ENCODE measurements at regions not wholly inside any gene's neighbourhood (a gene's known extent, or its start where the extent isn't known, plus 50 kb on each side); places are given as distances from the start of the nearest gene placed in this dataset.

DNA sequence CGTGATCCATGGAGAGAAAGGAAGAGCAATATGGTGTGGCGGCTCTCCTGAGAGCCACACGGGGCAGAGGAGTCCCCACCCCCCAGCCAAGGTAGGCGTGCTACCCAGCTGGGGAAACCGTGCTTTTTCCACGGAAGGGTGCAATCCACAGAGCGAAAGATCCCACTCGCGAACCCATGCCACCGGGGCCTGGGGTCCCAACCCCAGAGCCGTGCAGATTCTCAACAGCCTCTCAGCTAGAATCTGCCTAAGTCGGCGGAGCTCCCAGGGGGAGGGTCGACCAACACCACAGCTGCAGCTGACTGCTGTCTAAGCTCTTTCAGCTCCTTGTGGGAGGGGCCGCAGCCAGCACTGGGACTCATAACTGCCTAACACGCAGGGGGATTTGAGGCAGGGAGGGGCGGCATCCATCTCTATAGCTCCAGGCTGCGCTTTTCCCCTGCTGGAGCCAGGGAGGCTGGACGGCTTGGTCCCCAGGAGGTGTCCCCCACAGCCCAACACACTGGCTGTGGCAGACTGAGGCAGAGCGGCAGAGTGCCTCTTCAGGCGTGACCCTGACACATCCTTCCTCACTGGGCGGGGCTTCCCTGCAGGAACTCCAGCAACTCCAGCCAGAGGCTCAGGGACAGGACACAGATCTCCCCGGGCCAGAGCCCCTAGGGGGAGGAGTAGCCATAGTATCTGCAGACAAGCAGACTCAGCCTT lies 107.6 kb upstream of the ZBTB20 start:
- DNase-seq = no peak

- no peak for DNase-seq
Observed at GRCh38 chr3:115255197-115255585, 108.1 kb upstream of the ZBTB20 start.

GRCh38 chr3:115270849-115271248 lies 123.8 kb upstream of the ZBTB20 start:
- no peak for DNase-seq

DNA sequence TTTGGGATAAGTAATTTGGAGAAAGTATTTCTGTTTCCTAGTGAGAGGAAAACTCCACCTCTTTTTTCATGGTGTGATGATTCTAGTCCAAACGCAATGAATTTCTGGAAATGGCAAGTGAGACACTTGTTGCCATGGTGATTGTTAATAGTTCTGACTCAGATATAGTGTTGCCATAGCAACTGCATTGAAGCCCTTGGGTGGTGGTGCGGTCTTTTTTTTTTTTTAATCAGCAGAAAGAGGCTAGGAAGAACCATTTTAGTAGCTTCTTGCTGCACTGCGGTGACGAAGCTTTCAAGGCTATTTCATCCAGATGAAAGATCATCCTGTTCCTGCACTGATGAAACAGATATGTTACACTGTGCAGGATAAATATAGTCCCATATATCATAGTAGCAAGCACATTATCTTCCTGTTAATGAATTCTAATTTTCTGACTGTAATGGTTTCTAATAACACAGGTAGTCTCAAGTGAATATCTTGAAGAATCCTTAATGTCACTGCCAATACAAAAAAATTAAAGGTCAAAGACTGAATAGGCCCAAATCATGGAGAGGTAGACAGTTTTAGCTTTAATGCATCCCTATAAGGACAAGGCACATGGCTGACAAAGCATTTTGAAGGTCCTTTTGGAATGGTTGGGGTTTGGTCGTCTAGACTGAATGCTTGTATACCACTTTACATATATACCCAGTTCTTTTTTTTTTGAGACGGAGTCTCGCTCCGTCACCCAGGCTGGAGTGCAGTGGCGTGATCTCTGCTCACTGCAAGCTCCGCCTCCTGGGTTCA lies 125.1 kb upstream of the ZBTB20 start:
- DNase-seq = peak; percentile 44

DNA sequence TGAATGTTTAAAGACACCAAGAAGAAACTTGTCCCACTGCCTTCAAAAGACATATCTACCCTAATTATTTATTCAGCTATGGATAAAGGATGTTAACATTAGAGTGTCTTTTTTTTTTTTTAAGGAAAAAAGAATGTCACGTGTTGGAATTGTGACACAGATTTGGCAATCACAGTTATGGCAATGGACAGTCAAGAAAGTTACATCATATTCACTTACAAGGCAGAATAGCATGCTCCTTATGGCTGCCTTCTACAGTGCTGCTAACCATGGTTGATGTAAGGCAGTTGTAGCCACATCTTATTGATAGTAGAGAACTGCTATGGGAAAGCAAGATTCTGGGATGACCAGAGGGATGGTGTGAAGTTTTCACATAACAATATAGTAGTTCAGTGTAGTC lies 128.8 kb upstream of the ZBTB20 start:
- no peak for DNase-seq

DNA sequence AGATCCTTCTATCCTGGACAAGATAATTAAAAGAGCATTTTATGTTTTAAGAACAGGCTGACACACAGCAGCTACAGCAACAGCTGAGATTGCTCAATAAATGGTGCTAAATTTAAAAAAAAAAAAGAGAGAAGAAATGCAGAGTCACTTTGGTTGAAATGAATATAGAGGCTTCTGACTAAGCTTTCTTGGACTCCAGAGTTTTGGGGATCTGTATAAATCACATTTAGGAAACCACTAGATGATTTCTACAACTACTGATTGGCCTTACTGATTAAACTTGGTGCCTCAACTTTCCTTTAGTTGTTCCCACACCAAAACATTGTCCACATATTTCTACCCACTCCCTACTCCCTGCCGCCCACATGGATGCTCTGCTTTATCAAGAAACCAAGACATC lies 132.9 kb upstream of the ZBTB20 start:
- no peak for DNase-seq

DNA sequence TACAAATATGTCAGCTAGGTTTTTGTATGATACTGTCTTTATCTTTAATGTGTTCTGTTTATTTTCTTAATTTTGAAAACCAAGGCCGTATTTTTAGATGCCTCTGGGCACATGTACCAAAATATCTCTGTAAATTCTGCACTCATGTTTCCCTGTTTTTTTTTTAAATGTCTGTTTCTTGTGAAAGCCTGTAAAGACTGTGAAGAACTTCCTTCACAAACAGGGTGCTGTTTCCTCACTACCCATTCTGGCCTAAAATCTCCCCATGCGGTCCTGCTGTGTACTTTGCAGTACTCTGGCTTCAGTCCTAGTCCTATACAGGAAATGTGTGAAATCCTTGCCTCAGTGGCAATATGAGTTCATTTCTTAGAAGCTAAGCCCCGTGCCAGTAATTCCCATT lies 133.4 kb upstream of the ZBTB20 start:
- DNase-seq = no peak

DNA sequence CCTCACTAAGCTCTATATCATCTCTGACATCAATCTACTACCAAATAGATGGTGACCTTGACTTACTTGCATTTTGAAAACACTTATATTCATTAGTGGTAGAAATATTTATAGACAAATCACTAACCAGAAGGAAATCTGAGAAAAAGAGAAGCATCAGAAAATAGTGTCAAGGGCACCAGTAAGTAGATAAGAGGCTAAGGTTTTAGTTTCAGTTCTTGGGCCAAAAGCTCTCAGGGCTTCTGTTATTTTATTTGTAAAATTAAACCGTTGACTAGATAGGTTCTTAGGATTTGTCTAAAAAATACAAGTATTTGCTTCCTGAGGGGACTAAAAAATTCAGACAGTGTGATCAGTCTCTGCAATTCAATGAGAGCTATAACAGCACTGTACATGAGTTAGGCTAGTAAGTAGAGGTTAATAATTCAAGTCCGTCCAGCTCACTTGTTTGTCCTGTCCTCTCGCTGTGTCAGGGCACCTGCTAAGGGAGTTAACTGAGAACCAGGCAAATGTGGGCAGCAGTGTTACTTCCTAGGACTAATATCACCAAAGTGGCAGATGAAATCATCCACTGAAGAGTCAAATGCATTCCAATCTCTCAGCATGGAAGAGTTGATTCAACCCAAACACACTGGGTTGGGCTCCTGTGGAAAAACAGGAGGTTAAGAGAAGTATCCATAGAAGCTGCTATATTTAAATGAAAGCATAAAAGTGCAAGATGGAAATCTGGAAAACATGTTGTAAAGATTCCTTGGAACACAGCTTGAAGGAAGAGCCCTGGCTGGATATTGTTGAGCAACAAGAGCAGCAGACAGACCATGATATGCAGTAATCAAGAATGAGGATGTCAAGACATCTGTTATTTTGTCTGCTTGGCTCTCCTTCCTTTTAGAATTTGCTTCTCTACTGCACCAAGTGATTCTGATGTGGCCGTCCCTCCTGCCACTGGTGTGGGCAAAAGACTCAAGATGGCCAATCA lies 134.9 kb upstream of the ZBTB20 start:
- no peak for DNase-seq

- DNase-seq = no peak
Observed at GRCh38 chr3:115284980-115285379, 137.9 kb upstream of the ZBTB20 start.

- no peak for DNase-seq
Observed at GRCh38 chr3:115286529-115287197, 139.6 kb upstream of the ZBTB20 start.

DNA sequence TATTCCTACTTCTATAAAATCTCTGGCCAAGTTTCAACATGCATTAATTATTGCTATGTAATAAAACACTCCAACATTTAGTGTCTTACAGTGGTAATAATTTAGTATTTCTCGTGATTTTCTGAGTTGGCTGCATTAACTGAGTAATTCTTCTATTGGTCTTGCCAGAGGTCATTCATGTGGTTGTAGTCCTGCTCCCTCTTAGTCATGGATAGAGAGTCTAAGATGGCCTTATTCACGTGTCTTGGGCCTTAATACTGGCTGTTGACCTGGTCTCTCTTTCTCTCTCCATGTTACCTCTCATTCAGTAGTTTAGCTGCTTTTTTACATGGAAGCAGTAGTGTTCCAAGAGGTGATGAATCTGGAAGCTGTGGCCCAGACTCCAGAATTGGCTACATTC lies 140.1 kb upstream of the ZBTB20 start:
- DNase-seq = no peak

DNA sequence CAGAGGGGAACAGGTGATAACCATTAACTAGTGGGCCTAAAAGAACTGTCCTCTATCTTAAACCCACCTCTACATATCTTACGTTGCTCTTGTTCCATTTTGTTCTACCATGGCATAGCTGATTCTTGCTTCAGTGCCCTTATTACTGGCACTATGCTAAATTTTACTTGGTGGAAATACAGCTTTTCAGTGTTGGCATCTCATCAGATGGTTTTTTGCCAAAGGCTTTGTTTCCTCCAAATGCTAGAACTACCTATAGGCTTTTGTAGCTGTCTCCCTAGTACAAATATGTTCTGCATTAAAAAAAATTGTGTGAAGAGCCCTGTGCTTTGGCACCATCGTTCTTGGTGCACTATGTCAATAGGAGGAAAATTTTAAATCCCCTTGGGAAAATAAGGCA lies 145.0 kb upstream of the ZBTB20 start:
- DNase-seq = no peak

- no peak for DNase-seq
Observed at GRCh38 chr3:115292677-115293165, 145.6 kb upstream of the ZBTB20 start.

GRCh38 chr3:115293321-115293720 lies 146.2 kb upstream of the ZBTB20 start:
- no peak for DNase-seq

DNA sequence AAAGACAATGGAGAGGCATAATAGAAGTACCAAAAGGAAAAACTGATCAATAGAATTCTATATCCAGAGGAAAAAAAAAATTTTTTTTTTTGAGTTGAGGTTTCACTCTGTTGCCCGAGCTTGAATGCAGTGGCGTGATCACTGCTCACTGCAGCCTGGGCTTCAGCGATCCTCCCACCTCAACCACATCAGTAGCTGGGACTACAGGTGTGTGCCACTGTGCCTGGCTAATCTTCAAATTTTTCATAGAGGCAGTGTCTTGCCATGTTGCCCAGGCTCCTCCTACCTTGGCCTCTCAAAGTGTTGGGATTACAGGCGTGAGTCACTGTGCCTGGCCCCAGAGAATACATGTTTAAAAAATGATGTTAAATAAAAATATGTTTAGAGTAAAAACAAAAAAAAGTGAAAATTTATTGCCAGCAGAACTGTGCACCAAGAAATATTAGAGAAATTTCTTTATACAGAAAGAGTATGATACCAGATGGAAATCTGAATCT lies 154.3 kb upstream of the ZBTB20 start:
- no peak for DNase-seq

DNA sequence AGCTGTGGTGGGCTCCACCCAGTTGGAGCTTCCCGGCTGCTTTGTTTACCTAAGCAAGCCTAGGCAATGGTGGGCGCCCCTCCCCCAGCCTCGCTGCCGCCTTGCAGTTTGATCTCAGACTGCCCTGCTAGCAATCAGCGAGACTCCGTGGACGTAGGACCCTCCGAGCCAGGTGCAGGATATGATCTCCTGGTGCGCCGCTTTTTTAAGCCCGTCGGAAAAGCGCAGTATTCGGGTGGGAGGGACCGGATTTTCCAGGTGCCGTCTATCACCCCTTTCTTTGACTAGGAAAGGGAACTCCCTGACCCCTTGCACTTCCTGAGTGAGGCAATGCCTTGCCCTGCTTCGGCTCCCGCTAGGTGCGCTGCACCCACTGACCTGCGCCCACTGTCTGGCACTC lies 170.9 kb upstream of the ZBTB20 start:
- peak; percentile 53 for DNase-seq

DNA sequence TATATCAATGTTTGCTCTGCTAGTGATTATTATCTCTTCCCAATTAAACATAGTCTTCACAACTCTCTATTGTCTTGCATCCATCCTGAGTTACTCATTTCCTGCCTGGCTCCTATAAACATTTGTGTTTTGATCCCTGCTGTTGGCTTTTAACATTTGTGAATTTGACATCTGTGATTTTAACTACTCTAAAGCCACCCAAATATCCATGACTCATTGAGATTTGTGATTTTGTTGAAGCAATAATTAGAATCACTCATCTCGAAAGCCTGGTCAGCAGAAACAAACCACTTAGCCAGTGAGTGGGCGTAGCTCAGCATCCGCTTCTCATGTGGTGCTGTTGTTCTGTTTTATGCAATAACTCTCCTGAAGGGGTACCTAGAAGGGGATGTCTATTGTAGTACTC lies 174.3 kb upstream of the ZBTB20 start:
- peak; percentile 22 for DNase-seq

- no peak for DNase-seq
Observed at GRCh38 chr3:115322901-115323300, 175.8 kb upstream of the ZBTB20 start.

- DNase-seq = no peak
Observed at GRCh38 chr3:115323380-115323779, 176.3 kb upstream of the ZBTB20 start.

DNA sequence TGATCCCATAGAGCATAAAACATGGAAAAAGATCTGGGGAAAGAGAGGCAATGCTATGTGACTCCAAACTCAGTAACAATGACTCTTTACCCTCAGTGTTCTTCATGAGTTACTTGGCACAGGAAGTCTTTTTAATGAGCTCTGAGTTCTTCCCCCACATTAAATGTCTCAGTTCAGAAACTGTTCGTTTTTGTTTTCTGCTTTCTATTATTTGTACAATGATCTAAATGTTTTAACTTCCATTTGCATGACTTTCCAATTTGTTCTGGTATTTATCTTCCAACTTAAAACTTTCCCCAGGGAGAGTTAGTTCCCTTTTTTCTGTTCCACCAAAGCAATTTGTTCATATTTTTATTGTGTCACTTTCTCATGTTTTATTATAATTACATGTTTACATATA lies 177.0 kb upstream of the ZBTB20 start:
- DNase-seq = no peak

DNA sequence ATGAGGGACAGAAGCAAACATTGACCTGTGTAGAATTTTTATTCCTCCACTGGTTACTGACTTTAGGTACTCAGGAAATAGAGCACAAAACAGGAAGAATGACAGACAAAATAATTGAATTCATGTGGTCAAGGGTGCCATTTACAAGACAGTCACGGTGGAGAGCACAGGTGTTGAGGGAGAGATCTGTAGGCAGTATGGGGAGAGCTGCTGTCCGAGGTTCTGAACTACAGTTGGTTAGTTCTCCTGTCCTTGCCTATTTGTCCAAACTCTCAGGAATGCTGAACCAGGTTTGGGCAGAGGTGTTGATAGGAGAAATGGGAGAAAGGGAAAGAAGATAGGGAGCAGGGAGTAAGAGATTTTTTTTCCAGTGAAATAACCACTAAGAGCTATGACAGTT lies 178.5 kb upstream of the ZBTB20 start:
- no peak for DNase-seq

GRCh38 chr3:115330430-115330829 lies 183.3 kb upstream of the ZBTB20 start:
- DNase-seq = no peak
